ENCODE measurements at regions not wholly inside any gene's neighbourhood (a gene's known extent, or its start where the extent isn't known, plus 50 kb on each side); places are given as distances from the start of the nearest gene placed in this dataset.
"Not testable (repeated sequence)": the region's sequence is repeated elsewhere in the genome, so short reads cannot be mapped to it uniquely, and the experiment has no call there.

- TF ChIP-seq, protein P1, sequence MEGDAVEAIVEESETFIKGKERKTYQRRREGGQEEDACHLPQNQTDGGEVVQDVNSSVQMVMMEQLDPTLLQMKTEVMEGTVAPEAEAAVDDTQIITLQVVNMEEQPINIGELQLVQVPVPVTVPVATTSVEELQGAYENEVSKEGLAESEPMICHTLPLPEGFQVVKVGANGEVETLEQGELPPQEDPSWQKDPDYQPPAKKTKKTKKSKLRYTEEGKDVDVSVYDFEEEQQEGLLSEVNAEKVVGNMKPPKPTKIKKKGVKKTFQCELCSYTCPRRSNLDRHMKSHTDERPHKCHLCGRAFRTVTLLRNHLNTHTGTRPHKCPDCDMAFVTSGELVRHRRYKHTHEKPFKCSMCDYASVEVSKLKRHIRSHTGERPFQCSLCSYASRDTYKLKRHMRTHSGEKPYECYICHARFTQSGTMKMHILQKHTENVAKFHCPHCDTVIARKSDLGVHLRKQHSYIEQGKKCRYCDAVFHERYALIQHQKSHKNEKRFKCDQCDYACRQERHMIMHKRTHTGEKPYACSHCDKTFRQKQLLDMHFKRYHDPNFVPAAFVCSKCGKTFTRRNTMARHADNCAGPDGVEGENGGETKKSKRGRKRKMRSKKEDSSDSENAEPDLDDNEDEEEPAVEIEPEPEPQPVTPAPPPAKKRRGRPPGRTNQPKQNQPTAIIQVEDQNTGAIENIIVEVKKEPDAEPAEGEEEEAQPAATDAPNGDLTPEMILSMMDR (IDR thresholded peaks at IDR 0.05) = no peak
- Histone ChIP-seq H3K4me1 (no peaks in the 10 kb centered on the region), H3K4me3 (no peak overlapping the region), H3K27ac (no peak overlapping the region), H3K27me3 (no peaks in the 10 kb centered on the region), H3K9me3 (no peaks in the 10 kb centered on the region), H3K36me3 (no peaks in the 10 kb centered on the region)
- intact Hi-C loops (cut with DNase I) = no loop called here
- no peak for DNase-seq (ENCODE audit: low spot score in 2 of 2)
Observed at GRCh38 chr14:106549064-106549463, 1022.7 kb downstream of the TMEM121 start.

GRCh38 chr14:106551265-106551664 lies 1024.9 kb downstream of the TMEM121 start:
- Histone ChIP-seq H3K4me3 (no peak overlapping the region), H3K9me3 (no peaks in the 10 kb centered on the region), H3K36me3 (no peaks in the 10 kb centered on the region), H3K27ac (no peak overlapping the region), H3K4me1 (no peaks in the 10 kb centered on the region), H3K27me3 (no peaks in the 10 kb centered on the region)
- TF ChIP-seq, protein P1 (IDR thresholded peaks at IDR 0.05) = no peak
- DNase-seq (ENCODE audit: low spot score in 2 of 2) = no peak
- intact Hi-C loops (cut with DNase I) = no loop called here

DNA sequence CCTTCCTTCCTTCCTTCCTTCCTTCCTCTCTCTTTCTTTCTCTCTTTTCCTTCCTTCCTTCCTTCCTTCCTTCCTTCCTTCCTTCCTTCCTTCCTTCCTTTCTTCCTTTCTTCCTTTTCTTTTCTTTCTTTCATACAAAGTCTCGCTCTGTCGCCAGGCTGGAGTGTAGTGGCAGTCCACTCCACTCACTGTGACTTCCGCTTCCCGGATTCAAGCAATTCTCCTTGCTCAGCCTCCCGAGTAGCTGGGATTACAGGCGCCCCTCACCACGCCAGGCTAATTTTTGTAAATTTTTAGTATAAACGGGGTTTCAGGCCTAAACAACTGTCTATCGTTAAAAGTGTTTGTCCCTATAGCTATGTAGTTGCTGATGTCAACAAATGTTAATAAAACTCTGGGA lies 1029.8 kb downstream of the TMEM121 start:
- intact Hi-C loops (cut with DNase I); H3K27ac ChIP-seq; DNase-seq (ENCODE audit: low spot score in 2 of 2); H3K9me3 ChIP-seq; H3K36me3 ChIP-seq; H3K4me1 ChIP-seq; H3K27me3 ChIP-seq; H3K4me3 ChIP-seq: not testable (repeated sequence)

GRCh38 chr14:106556665-106557289 lies 1030.4 kb downstream of the TMEM121 start:
- intact Hi-C loops (cut with DNase I) = no loop called here

GRCh38 chr14:106562451-106562850 lies 1036.1 kb downstream of the TMEM121 start:
- no peaks in the 10 kb centered on the region for H3K36me3 ChIP-seq
- H3K4me3 ChIP-seq = no peak overlapping the region
- H3K4me1 ChIP-seq = no peaks in the 10 kb centered on the region
- DNase-seq (ENCODE audit: low spot score in 2 of 2) = no peak
- intact Hi-C loops (cut with DNase I) = no loop called here
- no peaks in the 10 kb centered on the region for H3K9me3 ChIP-seq
- no peaks in the 10 kb centered on the region for H3K27me3 ChIP-seq
- no peak overlapping the region for H3K27ac ChIP-seq
- TF ChIP-seq, protein P1 (IDR thresholded peaks at IDR 0.05) = no peak

More at GRCh38 chr14:106556665-106557289, 1030.4 kb downstream of the TMEM121 start:
- no peak overlapping the region for H3K4me3 ChIP-seq
- no peaks in the 10 kb centered on the region for H3K9me3 ChIP-seq
- TF ChIP-seq, protein P1 (IDR thresholded peaks at IDR 0.05) = peak in 1 of 3 experiments; percentile 21
- no peaks in the 10 kb centered on the region for H3K4me1 ChIP-seq
- no peaks in the 10 kb centered on the region for H3K27me3 ChIP-seq
- no peaks in the 10 kb centered on the region for H3K36me3 ChIP-seq
- no peak overlapping the region for H3K27ac ChIP-seq
- DNase-seq (ENCODE audit: low spot score in 2 of 2) = no peak

DNA sequence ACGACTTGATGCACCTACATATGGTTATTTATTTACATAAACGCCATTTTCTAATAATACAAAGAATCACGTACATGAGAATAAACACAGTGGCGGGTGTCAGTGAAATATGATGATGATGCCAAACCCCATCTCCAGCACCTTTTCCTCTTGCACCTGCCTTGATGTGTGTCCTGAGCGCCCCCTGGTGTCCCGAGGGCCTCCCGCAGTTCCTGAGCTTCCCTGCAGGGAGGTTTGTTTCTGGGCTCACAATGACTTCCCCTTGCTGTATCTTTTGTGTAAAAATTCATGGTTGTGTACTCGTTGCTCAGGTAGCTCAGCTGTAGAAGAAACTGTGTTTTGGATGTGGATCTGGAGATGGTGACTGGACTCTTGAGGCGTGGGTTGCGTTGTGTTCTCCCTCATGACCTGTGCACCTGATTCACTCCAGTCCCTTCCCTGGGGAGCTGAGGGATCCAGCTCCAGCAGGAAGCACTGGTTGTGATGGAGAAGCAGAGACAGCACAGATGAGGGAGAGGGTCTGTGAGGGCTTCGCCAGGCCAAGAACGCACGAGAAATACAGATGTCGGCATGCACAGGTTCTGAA lies 1037.8 kb downstream of the TMEM121 start:
- no peaks in the 10 kb centered on the region for H3K9me3 ChIP-seq

More for the DNA sequence above, 1037.8 kb downstream of the TMEM121 start:
- H3K27ac ChIP-seq = no peak overlapping the region
- H3K4me1 ChIP-seq = no peaks in the 10 kb centered on the region
- DNase-seq (ENCODE audit: low spot score in 2 of 2) = no peak
- intact Hi-C loops (cut with DNase I) = no loop called here
- no peaks in the 10 kb centered on the region for H3K36me3 ChIP-seq
- H3K4me3 ChIP-seq = no peak overlapping the region
- no peaks in the 10 kb centered on the region for H3K27me3 ChIP-seq
- TF ChIP-seq, protein P1 (IDR thresholded peaks at IDR 0.05) = no peak

Data from ascending aorta (tissue), 2 donors.